ENCODE measurements at regions not wholly inside any gene's neighbourhood (a gene's known extent, or its start where the extent isn't known, plus 50 kb on each side); places are given as distances from the start of the nearest gene placed in this dataset.
A peak's percentile ranks its signal among the peaks of the same experiment; 100 is the strongest.

DNA sequence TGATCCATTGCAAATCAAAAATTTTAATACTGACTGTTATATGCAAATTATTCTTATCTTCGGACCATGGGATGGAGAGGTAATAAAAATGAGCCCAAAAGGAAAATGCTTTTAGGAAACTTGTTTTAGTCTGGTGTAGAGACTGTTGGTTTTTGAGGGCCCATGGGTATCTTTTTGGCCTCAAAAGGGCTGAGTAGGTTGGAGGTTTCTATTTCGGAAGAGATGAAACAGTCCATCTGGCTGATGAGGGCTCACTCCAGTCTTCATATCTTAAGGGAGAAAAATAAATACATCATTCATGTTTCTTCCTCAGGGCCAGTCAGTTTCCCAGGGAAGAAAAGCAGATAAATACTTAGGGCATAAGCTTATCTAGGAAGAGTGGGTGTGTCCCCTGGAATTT lies 290.7 kb downstream of the RMST start:
- H3K36me3 ChIP-seq: no peaks in the 10 kb centered on the region
- no peak overlapping the region for H3K4me3 ChIP-seq
- no peaks in the 10 kb centered on the region for H3K4me1 ChIP-seq
- 68 to 71% methylated on average over 2 of the region's 2 CpGs for WGBS, 2 donors
- no peak overlapping the region for H3K27ac ChIP-seq
- DNase-seq (ENCODE audit: low spot score in 2 of 2): no peak
- no peaks in the 10 kb centered on the region for H3K27me3 ChIP-seq
- TF ChIP-seq, protein P1, sequence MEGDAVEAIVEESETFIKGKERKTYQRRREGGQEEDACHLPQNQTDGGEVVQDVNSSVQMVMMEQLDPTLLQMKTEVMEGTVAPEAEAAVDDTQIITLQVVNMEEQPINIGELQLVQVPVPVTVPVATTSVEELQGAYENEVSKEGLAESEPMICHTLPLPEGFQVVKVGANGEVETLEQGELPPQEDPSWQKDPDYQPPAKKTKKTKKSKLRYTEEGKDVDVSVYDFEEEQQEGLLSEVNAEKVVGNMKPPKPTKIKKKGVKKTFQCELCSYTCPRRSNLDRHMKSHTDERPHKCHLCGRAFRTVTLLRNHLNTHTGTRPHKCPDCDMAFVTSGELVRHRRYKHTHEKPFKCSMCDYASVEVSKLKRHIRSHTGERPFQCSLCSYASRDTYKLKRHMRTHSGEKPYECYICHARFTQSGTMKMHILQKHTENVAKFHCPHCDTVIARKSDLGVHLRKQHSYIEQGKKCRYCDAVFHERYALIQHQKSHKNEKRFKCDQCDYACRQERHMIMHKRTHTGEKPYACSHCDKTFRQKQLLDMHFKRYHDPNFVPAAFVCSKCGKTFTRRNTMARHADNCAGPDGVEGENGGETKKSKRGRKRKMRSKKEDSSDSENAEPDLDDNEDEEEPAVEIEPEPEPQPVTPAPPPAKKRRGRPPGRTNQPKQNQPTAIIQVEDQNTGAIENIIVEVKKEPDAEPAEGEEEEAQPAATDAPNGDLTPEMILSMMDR (IDR thresholded peaks at IDR 0.05): no peak
- no peak for TF ChIP-seq EP300 (IDR thresholded peaks at IDR 0.05)
- no peaks in the 10 kb centered on the region for H3K9me3 ChIP-seq

DNA sequence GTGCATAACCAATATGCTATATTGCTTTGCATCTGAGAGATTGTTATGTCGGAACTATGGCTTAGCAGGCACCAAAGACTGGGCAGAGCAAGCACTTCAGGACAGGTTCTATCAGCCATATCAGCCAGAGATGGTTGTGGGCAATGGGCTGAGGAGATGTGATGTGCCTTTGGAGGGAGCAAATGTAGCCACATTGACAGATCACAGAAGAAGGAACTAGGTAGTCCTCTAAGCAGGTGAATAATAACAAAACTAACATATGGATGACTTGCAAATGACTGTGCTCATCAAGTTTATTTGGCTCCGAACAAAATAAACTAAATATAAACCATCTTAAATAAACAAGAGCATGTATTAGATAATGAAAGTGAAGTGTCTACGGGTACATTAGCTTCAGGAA lies 291.7 kb downstream of the RMST start:
- H3K4me1 ChIP-seq: no peaks in the 10 kb centered on the region
- no peaks in the 10 kb centered on the region for H3K36me3 ChIP-seq
- no peak for DNase-seq (ENCODE audit: low spot score in 2 of 2)
- TF ChIP-seq EP300 (IDR thresholded peaks at IDR 0.05): no peak
- no peak for TF ChIP-seq POLR2A (IDR thresholded peaks at IDR 0.05)
- TF ChIP-seq, protein P1 (IDR thresholded peaks at IDR 0.05): no peak
- H3K27me3 ChIP-seq: no peaks in the 10 kb centered on the region
- WGBS, 2 donors: 87 to 90% methylated on average over 3 of the region's 3 CpGs
- H3K9me3 ChIP-seq: no peaks in the 10 kb centered on the region
- H3K27ac ChIP-seq: no peak overlapping the region
- no peak overlapping the region for H3K4me3 ChIP-seq

DNA sequence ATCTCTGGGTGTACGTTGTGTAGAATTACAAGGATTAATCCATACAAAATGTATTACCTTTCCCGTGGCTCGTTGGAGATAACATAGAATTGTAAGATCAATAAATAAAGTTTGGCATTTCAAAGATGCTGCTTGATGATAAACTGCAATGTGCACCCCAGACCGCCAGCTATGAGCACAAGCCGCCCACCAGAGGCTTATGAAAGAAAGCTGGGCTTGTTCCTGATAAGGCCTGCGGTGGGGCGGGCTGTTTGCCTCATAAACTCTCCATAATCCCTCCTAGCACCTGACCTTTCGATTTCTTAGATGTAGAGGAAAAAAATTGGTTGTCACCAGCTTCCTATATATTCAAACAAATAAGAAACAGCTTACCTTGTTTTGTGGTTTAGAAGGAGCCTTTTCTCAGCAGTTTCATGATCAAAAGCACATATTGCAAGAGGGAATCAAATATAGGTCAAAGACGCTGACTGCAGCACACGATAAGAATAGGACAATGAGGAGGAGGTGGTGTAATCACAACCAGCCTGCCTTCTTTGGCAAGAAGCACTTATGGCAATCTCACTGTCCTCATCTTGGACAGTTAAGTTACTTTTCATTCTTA lies 293.6 kb downstream of the RMST start:
- TF ChIP-seq EP300 (IDR thresholded peaks at IDR 0.05): no peak
- no peak for TF ChIP-seq POLR2A (IDR thresholded peaks at IDR 0.05)
- TF ChIP-seq, protein P1 (IDR thresholded peaks at IDR 0.05): no peak
- H3K36me3 ChIP-seq: no peaks in the 10 kb centered on the region
- H3K4me3 ChIP-seq: no peak overlapping the region
- WGBS, 2 donors: 69 to 71% methylated on average over 10 of the region's 10 CpGs
- no peaks in the 10 kb centered on the region for H3K9me3 ChIP-seq
- no peak for DNase-seq (ENCODE audit: low spot score in 2 of 2)
- no peaks in the 10 kb centered on the region for H3K4me1 ChIP-seq
- H3K27ac ChIP-seq: no peak overlapping the region
- no peaks in the 10 kb centered on the region for H3K27me3 ChIP-seq

DNA sequence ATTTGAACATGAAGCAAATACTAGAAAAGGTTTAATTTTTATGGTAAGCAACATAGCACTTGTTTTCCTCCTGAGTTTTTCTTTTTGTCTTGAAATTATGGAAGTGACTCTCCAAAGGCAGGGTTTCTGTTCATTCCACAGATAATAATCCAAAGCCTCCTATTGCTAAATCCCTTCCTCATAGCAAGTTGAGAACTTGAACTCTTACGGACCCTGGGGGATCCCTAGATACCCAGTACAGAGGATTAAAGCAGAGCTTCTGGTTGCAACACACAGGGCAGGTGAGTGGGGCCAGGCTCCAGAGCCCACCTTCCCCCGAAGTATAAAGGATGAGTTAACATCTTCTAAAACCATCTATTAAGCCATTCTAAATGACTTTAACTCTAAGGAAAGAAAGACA lies 294.1 kb downstream of the RMST start:
- H3K27me3 ChIP-seq: no peaks in the 10 kb centered on the region
- no peak overlapping the region for H3K27ac ChIP-seq
- WGBS, 2 donors: 83 to 88% methylated on average over 2 of the region's 2 CpGs
- DNase-seq (ENCODE audit: low spot score in 2 of 2): no peak
- H3K36me3 ChIP-seq: no peaks in the 10 kb centered on the region
- no peaks in the 10 kb centered on the region for H3K4me1 ChIP-seq
- no peaks in the 10 kb centered on the region for H3K9me3 ChIP-seq
- H3K4me3 ChIP-seq: no peak overlapping the region
- TF ChIP-seq POLR2A (IDR thresholded peaks at IDR 0.05): no peak
- TF ChIP-seq, protein P1 (IDR thresholded peaks at IDR 0.05): no peak
- no peak for TF ChIP-seq EP300 (IDR thresholded peaks at IDR 0.05)

DNA sequence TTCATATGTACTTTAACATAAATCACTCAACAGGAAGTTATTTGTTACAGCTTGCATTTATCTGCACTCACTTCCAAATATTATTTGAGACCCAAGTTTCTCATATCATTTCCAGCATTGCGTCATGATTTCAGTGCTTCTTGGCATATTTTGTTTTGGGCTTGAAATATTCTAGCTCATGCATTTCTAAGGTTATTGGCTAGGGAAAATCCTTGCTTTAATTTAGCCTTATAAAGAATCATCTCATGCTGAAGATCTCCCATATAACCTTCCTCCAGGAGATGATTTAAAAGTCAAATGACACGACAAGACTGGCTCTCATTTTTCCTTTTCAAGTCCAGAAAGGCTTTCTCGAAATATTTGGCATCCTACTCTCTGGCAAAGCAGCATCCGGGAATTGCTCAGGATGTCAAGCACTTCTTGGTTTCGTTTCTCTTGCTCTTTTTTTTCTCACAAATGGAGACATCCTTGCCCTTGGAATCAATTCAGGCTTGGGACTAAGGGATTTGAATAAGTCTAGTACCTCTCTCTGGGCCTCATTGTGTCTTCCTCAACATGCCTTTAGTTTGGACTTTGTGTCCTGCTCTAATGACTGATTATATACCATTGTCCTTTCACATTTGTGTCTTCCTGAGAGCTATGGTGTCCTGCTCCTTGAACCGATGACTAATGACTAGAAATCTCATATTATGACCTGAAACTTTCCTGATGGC lies 295.0 kb downstream of the RMST start:
- no peaks in the 10 kb centered on the region for H3K27me3 ChIP-seq
- no peak overlapping the region for H3K4me3 ChIP-seq
- peaks cover 0 to 9% (median 0%) of the 10 kb centered on the region in 4 donors for H3K9me3 ChIP-seq
- 61 to 83% methylated on average over 6 of the region's 6 CpGs for WGBS, 2 donors
- TF ChIP-seq, protein P1 (IDR thresholded peaks at IDR 0.05): no peak
- peak in 1 of 2 donors; percentile 13 for TF ChIP-seq EP300 (IDR thresholded peaks at IDR 0.05)
- H3K36me3 ChIP-seq: no peaks in the 10 kb centered on the region
- no peak for DNase-seq (ENCODE audit: low spot score in 2 of 2)
- peak overlapping the region in 1 of 4 donors; percentile 20 for H3K27ac ChIP-seq
- H3K4me1 ChIP-seq: no peaks in the 10 kb centered on the region

Data from tibial nerve (tissue), 4 donors.